ENCODE measurements at regions not wholly inside any gene's neighbourhood (a gene's known extent, or its start where the extent isn't known, plus 50 kb on each side); places are given as distances from the start of the nearest gene placed in this dataset.

DNA sequence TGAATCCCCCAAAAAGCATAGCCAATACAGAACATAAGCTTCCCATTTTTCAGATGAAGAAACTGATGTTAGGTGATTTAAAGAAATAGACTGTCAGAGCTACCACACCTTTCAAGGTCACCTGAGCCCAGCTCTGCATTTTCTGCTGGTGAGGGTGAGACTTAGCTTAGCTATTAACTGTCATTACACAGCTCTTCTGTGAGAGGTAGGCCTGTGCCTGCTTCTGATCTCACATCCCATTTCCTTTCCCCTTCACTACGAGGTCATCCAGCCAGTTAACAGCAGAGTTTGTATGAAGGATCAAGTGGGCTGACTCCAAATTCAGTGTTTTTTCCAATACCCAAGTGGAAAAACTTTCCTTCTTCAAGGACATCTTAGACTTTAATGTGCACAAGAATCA lies 528.6 kb upstream of the CLINT1 start:
- TF ChIP-seq, protein P1, sequence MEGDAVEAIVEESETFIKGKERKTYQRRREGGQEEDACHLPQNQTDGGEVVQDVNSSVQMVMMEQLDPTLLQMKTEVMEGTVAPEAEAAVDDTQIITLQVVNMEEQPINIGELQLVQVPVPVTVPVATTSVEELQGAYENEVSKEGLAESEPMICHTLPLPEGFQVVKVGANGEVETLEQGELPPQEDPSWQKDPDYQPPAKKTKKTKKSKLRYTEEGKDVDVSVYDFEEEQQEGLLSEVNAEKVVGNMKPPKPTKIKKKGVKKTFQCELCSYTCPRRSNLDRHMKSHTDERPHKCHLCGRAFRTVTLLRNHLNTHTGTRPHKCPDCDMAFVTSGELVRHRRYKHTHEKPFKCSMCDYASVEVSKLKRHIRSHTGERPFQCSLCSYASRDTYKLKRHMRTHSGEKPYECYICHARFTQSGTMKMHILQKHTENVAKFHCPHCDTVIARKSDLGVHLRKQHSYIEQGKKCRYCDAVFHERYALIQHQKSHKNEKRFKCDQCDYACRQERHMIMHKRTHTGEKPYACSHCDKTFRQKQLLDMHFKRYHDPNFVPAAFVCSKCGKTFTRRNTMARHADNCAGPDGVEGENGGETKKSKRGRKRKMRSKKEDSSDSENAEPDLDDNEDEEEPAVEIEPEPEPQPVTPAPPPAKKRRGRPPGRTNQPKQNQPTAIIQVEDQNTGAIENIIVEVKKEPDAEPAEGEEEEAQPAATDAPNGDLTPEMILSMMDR (conservative IDR thresholded peaks at IDR 0.05 in 1 of 2, IDR thresholded peaks at IDR 0.05 in 1 of 2; ENCODE audit: low read depth in 1 of 2, low read length in 2 of 2): no peak
- TF ChIP-seq EZH2 (IDR thresholded peaks at IDR 0.05; ENCODE audit: low read length, missing control alignments): no peak
